DMS153 treated with DMSO at 0.1 percent for 48 hours (cell line): ENCODE measurements at regions not wholly inside any gene's neighbourhood (a gene's known extent, or its start where the extent isn't known, plus 50 kb on each side); places are given as distances from the start of the nearest gene placed in this dataset.

ENCODE experiments used
- DNase-seq: peaks from one replicate; lab custom pipeline; 2025; ENCODE audit not compliant: unreplicated experiment; lab: John Stamatoyannopoulos, UW

DNA sequence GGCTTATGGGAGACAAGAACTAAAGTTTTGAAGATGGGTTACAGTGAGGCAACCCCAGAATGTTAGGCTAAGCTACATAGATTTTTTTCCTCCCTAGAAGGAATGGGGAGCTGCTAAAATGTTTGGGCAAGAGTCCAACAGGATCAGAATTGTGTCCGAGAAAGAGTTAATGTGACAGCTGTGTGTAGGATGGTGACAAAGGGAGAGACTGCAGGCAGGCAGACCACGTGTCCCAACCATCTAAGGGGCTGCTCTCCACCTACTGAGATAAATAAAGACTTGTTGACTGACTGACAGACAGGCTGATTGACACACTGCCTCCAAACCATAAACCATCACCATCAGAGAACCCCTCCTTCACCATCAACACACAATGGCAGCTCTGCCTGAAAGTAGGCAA is 133.7 kb upstream of the CTTNBP2NL start:
- no peak for DNase-seq

DNA sequence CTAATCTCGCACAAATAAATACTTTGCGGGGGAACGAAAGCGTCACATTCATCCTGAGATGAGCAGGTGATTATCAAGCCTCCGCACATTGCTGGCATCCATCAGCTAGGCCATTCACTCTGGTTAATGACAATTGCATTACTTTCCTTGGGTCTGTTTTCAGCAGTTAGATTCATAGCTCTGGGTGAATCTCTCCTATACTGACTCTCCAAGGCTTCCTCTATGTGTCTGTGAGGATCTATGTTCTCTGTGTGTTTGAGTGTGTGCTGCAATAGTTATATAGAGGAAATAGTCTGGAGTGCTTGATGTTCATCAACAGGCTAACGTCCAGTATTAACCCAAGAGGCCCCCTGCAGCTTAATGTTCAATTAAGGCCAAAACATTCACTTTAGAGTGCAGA is 133.0 kb upstream of the CTTNBP2NL start:
- no peak for DNase-seq

DNA sequence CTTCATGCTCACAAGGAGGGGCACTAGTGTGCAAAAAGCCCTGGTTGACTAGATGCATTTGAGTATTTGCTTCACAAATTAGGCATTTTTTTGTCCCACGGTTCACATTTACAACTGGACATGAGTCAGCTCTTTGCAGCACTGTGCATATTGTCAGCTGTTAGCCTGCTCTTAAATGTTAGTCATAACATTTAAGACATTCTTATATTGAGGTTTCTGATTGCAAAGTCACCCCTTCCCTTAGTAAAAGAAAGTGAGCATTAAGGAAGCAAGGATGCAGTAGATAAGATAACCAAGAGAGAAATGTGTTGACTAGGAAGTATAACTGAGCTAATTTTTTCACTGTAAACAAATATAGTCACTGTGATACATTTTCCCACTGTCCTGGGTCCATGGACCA is 132.6 kb upstream of the CTTNBP2NL start:
- no peak for DNase-seq

DNA sequence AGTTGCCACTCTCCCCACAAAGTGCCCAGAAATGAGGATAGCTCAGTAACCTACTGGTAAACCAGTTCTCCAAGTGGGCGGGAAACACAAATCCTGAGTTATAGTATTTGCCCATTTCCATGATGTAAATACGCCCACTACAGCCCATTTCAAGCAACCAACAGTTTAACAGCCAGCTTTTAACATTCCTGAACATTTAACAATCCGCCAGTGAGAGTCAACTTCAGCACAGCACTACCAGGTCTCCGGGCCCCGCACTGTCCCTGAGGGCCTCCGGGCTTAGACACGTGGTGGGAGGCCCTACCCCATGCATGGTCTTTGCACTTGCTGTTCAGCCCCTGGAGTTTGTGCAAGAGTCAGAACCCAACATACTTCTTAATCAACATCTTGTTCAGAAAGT is 132.0 kb upstream of the CTTNBP2NL start:
- DNase-seq, result no peak

DNA sequence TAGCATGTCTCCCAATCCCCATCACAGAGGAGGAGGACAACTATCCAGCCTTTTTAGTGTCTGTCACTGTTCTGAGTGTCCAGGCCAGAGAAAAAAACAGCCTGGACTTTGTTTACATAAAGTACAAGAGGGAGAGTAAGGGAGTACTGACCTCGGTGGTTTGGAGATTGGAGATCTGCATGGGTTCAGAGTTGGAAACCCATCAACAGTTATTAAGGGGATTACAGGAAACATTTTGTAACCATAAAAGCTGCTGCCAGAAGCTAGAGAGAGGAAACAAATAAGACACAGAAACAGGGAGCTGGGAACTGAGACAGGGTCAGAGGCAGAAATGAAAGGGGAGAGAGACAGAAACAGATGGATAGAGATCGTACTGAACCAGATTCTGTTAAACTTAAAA is 131.5 kb upstream of the CTTNBP2NL start:
- no peak for DNase-seq

DNA sequence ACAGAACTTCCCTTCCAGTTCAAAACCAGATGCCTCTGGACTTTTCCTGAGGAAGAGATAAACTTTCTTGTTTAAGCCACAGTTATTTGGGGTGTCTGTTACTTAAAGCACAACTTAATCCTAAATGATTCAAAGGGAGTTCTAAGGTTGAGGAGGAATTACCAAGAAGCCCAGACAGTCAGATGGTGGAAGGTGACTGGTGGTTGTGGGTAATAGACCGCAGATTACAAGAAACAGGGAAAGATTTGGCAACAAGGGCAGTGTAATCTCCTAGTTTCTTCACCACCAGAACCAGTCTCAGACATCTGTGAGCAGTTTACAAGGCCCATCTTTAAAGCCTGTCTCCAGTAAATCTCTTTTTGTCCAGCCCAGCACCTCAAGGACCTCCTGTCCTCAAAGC is 130.1 kb upstream of the CTTNBP2NL start:
- DNase-seq, result no peak

DNA sequence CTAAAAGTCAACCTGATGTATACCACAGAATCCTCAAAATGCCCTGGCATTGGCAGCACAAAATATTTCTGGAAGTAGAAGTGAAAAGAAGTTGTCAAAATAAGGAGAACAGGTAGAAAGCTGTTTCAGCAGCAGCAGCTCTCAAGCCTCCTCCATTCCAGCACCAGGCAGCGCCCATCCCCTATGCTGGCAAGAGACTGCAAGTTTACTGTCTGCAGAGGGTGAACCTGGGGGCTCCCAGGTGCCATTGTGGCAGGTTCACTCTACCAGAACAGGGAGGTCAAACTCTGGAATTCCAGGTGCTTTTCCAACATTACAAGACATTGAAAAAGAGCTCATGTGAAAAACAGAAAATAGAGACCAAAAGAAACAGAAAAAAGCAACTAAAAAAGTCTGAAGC is 128.8 kb upstream of the CTTNBP2NL start:
- no peak for DNase-seq

DNA sequence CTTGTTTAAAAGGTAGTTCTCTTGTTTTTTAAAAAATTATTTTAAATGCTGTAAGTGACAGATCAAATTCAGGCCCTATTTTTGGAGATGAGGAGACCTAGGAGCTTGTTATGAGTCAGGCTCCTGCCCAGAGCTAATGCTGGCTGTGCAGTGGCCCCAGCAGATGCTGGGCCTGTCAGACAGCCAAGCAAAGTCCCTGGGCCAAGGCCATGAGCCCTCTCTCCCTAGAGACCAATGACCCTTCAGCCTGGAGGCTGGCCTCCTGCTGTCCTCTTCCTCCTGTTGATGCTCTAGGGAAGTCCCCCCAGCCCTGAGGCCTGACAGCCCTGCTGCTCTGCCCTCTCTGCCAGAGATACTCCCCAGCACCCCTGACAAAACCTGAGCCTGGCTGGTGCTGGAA is 128.1 kb upstream of the CTTNBP2NL start:
- DNase-seq, result no peak

DNA sequence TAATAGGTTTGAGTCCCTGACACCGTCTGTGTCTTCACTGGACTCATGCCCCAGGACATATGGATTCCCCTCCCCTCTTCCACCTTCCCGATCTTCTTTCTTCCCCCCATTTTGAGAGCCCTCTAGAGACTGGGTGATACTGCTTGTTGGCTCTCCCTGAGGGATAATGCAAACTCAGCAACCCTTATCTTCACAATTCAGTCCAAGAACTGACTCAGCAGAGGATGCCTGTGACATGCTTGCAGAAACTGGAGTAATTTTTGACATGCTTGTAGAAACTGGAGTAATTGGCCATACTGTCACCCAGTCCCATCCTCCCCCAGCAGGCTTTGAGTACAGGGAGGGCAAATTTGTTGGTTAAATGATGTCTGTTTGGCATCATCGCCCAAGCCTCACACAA is 127.6 kb upstream of the CTTNBP2NL start:
- no peak for DNase-seq

DNA sequence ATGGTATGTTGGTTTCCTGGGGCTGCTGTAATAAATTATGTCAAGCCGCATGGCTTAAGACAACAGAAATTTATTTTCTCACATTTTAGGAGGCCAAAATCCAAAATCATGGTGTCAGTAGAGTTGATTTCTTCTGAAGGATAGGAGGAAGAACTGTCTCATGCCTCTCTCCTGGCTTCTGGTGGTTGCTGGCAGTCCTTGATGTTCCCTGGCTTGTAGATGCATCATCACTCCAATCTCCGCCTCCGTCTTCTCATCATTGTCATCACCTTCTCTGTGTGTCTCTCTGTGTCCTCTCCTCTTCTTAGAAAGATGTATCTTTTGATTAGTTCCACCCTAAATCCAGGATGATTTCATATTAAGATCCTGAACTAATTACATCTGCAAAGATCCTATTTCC is 124.7 kb upstream of the CTTNBP2NL start:
- no peak for DNase-seq

DNA sequence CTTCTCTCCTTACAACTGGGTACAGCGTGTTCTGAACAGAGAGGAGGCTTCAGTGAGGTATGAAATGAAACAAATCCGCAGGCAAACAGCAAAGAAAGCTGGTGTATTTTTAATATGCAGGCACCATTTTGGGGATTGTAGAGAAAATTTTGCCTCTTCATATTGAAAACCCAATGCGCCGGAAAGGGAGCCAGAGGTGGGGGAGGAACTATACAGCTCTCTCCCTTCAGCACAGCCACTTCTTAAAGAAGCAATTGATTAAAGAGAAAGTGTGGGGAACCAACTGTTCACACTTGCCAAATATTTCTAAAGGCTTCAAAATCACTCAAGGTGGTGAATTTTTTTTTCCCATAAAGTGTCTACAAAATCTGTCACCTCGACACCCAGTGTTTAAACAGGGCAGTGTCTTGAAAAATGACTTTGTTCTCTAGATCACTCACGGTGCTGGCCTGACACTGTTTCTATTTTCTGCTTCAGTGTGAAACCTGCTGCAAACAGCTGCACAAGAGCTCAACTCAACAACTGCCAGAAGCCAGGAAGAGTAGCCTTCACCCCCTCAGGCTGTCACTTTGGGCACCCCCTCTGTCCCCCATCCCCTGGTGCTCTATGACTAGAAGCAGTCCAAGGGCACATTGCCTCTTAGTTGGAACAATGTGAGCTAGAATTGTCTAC is 123.8 kb upstream of the CTTNBP2NL start:
- DNase-seq, result no peak

DNA sequence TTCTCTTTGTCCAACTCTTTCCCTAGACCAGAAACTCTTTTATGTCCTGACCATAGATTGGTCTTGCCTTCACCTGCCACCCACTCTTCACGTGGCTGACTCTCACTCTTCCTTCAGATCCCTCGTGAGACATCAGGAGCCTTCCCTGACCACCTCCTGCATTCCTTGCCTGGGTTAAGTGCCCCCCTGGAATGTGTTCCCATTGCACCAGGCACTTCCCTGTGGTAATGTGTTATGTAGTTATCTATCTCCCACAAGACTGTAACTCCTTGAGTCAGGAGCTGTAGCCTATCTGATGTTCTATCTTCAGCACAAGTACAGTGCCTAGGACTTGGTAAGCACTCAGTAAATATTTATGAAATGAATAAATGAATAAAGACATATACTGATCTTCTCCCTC is 111.2 kb upstream of the CTTNBP2NL start:
- DNase-seq, result no peak

DNA sequence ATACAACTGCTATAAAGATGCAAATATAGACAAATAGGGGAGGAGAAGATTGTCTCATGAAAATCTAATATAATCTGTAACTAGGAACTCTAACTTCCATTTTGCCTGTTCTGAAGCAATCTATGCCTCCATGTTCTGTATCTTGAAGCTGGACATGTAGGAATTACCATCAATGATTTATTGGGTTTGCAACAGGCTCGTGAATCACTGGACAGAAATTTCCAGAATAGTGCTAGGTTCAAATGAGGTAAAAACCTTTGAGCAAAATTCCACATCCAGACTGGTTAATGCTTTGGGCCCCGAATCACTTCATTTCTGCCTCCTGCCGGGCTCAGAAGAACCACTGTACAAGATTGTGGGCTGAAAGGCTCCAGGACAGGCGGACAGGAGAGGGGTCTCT is 110.7 kb upstream of the CTTNBP2NL start:
- DNase-seq, result no peak

DNA sequence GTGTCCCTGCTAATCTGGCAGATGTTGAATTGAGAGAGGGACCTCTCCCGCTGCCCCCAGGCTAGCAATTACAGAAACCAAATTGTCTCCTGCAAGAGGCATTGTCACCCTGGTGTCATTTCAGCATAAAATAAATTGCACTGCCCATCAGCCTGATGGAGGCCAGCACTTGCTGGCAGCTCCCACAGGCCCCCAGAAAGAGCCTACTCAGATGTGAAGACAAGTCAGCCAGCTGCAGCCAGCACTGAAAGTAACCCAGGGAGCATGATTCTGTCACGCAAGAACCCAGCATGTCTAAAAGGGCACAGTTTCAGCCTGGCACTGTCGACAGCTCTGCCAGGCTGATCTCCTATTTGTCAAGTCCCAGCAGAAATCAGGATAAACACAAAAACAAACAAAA is 110.3 kb upstream of the CTTNBP2NL start:
- DNase-seq, result no peak

DNA sequence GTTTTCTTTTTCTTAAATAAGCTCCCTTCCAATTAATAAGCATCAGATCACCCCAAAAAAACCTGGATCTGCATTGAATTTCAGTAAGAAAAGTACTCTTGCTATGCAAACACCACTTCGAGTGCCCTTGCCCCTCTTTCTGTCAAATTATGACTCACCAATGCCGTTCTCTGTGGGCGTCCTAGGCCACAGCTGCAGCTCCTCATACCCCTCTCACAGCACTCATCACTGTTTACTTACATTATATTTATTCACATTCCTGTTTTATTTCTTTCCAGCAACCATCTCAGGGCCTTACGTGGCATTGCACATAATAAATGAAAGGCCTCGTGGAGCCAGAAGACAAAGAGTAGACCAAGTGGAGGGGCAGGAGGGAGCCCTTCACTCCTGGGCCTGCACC is 99.1 kb upstream of the CTTNBP2NL start:
- no peak for DNase-seq

DNA sequence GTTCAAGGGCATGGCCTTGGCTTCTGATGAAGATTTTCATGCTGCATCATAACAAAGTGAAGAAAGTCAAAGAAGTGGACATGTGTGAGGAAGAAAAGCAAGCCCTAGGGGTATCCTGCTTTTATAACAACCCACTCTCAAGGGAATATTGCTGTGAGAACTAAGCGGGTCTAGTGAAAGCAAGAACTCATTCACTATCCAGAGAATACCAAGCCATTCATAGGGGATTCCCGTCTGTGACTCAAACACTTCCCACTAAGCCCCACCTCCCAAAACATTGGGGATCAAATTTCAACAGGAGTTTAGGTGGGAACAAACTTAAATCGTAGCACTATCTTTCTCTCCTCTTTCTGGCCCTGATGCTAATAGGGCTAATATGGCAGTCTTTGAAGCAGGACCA is 98.5 kb upstream of the CTTNBP2NL start:
- no peak for DNase-seq

DNA sequence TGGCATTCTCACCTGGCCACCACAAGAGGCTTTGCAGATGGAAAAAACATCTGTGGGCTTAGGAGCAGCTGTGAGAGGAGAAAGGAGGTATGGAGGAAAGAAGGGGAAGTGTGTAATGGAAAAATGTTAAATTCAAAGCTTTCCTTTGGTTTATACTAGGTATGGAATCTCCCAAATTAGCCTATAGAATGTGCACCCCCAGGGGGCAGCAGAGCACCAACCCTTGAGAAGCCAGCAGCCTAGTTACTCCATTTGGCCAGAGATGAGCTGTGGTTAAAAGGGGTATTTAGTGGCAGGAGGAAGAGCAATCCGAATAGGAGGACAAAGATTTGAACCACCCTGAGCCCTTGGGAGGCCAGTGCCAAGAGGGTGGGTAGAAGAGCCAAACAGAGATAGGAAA is 97.5 kb upstream of the CTTNBP2NL start:
- DNase-seq, result no peak

DNA sequence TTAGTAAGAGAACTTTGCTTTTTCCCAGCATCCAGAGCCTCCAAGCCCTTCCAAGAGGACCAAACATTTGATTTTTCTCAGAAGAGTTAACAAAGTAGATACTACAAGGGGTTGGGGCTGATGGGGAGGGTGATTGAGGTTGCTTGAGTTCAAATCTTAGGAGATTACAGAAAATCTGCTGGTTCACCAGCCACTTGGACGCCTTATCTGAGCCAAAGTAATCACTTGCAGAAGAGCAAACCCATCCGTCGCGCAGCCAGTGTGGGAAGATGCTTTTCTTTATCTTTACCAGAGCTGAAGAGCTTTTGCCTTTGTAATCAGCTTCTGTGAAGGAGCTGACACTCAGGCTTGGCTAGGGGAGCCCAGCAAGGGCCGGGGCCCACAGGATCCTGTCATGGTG is 91.9 kb upstream of the CTTNBP2NL start:
- DNase-seq, result no peak

DNA sequence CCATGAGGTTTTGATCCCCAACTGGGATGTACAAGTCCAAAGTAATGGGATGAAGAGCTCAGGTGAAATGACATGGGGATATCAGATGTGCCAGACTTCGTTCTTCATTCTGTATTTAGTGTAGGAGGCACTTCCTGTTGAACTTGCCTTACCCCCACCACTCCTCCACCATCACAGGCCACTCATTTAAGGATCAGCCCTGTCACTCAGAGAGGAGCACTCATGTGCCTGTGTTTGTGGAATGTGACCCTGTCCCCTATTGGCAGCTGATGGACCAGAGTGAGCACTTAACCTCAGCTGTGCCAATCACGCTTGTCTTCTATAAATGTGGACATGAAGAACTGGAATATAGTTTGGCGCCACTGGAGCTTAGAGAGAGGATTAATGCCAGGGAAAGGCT is 91.4 kb upstream of the CTTNBP2NL start:
- DNase-seq, result no peak

DNA sequence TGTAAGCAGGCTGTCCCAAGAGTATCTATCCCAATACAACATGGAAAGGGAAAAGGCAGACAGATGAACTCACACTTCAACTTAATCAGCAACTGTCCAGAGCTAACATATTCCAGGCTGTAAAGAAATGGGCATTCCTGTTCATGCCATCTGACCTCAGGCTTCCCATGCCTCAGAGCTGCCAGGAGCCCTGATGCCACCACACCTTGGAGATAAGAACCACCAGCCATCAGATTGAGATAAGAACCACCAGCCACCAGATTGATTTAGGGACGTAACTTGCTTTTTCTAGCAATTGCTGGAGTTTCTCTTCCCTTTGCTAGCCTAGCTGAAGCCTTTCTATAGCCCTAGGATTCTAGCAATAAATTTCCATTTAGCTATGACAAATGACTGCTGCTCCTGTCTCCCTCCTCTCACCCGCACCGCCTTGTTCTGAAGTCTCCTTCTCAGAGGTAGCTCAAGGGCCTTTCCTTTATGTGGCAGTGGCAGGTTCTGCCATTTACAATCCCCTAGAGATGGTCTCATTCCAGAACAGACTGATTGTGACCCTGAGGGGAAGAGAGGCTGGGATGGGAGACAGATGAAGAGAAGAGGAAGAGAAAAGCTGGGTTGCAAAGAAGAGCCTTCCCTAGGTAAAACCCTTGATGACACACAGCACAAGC is 88.0 kb upstream of the CTTNBP2NL start:
- no peak for DNase-seq

DNA sequence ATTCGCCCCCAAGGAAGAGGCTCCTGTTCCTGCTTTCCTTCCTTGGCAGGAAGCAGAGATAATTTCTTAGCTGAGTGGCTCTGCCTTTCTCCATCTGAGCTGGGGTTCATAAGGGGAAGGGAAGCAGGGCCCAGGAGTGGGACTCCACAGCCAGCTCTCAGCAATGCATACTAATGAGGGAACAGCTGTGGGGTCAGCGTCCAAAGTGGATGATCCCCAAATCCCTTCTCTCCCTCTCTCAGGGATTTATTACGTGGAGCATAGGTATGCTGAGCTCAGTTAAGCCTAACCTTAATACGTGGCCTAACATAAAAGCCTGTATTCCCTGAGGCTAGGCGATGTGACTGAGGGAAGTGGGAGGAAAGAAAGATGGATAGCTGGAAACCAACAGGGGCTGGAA is 87.3 kb upstream of the CTTNBP2NL start:
- DNase-seq, result no peak

DNA sequence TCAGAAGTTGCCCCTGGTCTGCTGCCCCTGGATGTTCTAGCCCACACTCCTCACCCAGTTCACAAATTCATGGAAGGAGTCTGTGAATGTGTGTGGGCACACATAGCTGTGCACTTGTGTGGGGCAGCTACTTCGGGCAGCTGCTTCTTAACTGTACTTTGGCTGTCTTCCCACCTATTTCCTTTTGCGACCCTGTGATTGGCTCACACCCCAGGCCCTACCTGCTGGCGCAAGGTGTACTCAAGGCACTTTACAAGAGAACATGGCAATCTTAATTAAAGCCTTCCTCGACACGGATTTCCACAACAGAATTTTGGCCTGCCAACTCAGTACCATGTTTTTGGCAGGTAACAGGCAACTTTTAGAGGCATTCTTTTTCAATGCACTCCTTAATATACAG is 86.5 kb upstream of the CTTNBP2NL start:
- no peak for DNase-seq

DNA sequence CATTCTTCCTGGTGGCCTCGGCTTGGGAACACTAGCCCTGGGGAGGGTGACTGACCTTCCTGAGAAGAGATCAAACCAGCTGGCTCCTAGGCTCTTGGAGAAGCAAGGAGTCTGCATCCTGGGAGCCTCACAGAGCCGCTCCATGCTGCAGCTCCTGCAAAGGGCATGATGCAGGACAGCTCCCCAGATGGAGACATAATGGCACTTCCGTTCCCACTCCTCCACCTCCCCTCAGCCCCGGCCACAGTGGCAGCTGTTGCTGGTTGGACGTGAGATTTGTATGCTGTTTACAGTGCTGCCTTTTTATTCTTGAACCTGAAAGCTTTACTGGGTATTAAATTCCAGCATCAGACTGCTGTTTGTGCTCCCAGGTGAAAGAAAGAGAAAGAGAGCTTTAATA is 83.7 kb upstream of the CTTNBP2NL start:
- DNase-seq, result no peak
